GM12872 (cell line): ENCODE measurements at regions not wholly inside any gene's neighbourhood (a gene's known extent, or its start where the extent isn't known, plus 50 kb on each side); places are given as distances from the start of the nearest gene placed in this dataset.

Source experiments
- CTCF ChIP-seq: IDR thresholded peaks from 3 replicates; pipeline ENCODE4 v1.5.1; 2011; ENCODE audit warnings: low read depth, mild to moderate bottlenecking, low read length, moderate library complexity; ENCODE audit not compliant: insufficient read depth

GRCh38 chr18:78895207-78896001 is 84.2 kb upstream of the SALL3 start:
- no peak for TF ChIP-seq CTCF

DNA sequence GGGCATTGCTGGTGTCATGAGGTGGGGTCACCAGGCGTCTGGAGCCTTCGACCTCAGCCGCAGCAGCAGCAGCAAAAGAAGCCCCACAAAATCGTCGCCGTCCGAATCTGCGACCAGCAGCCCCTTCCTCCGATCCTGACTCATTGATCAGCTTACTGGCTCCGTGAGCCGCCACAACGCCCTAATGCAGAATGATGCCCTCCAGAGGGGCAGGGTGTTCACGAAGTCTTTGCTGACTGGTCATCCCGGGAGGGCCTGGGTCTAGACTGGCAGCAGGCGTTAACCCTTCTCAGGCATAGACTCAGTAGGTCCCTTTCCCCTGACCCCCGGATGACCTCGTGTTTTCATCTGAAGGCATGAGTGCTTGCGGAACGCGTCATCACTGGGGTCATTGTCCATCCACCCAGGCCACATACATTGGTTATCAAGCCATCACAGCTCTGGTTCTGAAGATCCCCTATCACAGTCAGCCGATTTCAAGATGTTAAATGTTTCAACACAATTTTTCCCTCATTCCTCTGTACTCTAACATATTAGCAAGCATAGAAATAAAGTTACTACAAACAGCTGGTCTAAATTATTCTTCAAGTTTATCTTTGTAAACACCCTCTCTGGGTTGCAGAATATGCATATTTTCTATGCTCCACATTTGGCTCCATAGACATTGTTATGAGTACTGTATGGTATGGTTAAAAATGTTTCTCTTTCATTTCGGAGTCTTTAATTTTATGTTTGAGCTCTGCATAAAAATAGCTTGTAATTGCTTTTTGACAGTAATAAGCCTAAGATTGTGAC is 83.3 kb upstream of the SALL3 start:
- no peak for TF ChIP-seq CTCF

DNA sequence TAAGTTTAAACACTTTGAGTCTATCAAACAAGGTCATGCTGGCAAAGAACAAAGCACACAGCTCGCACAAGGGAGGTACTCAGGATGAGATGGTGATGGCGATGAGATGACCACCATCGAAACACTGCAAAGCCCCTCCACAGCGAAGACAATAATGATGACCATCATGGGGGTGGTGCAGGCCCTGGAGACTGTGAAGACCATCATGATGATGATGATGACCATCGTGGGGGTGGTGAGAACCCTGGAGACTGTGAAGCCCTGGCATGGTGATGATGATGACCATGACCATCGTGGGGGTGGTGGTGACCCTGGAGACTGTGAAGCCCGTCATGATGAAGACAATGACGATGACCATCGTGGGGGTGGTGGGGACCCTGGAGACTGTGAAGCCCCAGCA is 81.6 kb upstream of the SALL3 start:
- TF ChIP-seq CTCF: no peak

- TF ChIP-seq CTCF: no peak
Measured at GRCh38 chr18:78898635-78899034, 81.0 kb upstream of the SALL3 start.

- no peak for TF ChIP-seq CTCF
Measured at GRCh38 chr18:78899241-78899640, 80.4 kb upstream of the SALL3 start.

GRCh38 chr18:78900938-78901909 is 78.4 kb upstream of the SALL3 start:
- TF ChIP-seq CTCF: no peak
